ENCODE measurements at regions not wholly inside any gene's neighbourhood (a gene's known extent, or its start where the extent isn't known, plus 50 kb on each side); places are given as distances from the start of the nearest gene placed in this dataset.
A peak's percentile ranks its signal among the peaks of the same experiment; 100 is the strongest.

DNA sequence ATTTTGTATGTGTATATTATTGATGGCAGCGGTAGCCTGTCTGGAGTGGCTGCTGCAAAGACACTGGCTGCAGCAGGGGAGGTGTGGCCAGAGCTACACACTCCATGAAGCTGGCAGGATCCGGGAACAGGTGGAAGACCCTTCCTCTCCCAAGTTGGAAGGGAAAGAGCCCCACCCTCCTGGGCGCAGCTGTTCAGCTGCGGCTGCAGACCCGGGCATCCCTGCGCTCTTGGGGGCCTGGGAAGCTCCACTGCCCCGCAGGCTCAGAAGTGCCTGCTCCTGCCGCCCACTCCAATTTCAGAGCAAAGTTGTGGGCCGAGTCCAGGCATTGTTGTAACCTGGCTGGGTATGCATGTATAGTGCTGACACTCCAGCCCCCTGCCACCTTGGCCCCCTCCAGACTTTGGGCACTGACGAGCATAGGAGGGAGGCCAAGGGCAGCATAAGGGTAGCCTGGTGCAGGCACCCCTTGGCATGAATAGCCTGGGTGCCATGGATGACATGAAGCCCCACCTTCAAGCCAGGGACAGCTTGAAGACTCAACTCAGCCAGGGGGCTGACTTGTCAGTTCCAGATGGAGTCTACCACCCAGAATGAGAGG is 90.7 kb upstream of the TMEM168 start:
- no peak for DNase-seq

- no peak for DNase-seq
Measured at GRCh38 chr7:112877691-112878460, 87.7 kb upstream of the TMEM168 start.

- no peak for DNase-seq
Measured at GRCh38 chr7:112876877-112877276, 86.7 kb upstream of the TMEM168 start.

DNA sequence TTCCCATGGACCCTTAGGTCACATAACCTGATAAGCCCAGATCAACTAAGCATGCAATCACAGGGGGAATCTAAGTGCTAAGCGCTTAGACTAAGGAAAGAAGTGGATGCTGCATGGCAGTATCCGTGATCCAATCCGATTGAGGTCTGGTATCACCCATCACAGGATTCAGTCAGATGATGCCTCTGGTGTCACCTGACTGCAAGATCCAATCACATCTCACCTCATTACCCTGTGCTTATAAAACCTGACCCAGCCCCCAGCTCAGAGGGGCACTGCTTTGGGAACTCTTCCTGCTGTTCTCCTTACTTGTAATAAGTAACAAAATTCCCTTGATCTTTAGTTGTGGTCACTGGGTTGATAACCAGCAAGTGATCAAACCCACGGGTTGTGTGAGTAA is 84.7 kb upstream of the TMEM168 start:
- no peak for DNase-seq

DNA sequence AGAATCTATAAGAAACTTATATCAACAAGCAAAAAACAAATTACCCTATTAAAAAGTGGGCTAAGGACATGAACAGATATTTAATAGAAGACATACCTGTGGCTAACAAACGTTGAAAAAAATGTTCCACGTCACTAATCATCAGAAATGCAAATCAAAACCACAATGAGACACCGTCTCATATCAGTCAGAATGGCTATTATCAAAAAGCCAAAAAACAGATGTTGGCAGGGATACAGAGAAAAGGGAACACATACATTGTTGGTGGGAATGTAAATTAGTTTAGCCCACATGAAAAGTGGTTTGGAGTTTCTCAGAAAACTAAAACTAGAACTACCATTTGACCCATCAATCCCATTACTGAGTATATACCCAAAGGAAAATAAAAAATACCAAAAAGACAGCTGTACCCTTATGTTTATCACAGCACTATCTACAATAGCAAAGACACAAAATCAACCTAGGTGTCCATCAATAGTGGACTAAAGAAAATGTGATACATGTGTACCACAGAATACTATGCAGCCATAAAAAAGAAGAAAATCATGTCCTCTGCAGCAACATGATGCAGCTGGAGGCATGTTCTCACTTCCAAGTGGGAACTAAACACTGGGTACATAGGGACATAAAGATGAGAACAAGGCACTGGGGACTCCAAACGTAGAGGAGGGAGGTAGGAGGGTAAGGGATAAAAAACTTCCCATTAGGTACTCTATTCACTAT is 83.8 kb upstream of the TMEM168 start:
- DNase-seq = no peak

GRCh38 chr7:112869111-112869774 is 79.0 kb upstream of the TMEM168 start:
- peak; percentile 49 for DNase-seq

DNA sequence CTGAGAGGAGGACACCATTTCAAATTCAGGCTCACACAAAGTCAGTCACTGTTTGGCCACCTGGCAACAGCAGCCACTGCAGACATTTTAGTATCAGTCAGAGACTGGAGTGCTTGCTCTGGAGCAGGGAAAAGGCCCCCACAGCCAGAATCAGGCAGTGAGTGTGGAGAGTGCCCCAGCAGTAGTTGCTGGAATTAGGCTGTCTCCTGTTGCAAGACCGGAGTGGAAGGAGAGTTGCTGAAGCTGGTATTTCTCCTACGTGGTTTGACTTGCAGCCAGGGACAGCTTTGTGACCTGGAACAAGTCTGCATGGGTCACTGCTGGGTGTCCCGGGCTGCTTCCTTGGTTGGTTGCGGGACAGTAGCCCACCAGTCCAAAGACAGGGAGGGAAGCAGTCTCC is 78.4 kb upstream of the TMEM168 start:
- no peak for DNase-seq

DNA sequence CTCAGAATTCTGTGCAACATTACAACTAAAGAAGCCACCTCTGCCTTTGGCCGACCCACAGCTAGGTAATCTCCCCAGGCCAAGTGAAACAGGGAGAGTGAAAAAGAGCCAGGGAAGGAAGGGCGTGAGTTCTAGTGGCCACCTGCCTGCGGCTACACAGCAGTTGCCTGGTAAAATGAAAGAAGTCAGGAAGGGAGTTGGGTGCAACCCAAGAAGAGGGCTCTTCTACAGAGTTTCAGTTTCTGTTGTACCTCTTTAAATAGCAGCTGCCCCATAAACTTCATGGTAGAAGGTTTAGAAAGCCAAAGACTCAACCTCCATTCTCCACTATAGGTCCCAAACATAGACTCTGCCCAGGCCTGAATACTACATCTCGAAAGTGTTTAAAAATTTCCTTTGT is 76.2 kb upstream of the TMEM168 start:
- DNase-seq = no peak

- no peak for DNase-seq
Measured at GRCh38 chr7:112864380-112864779, 74.2 kb upstream of the TMEM168 start.

DNA sequence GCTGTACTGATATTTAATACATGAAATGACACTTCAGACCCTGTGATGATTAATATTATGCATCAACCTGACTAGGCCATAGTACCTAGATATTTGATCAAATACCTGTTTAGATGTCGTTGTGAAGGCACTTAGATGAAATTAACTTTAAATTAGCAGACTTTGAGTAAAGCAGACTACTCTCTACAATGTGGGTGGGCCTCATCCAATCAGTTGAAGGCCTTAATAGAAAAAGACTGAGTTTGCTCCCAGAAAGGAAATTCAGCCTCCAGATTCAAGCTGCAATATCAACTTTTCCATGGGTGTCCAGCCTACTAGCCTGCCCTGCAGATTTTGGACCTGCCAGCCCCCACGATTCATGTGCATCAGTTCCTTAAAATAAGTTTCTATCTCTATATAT is 68.6 kb upstream of the TMEM168 start:
- no peak for DNase-seq

DNA sequence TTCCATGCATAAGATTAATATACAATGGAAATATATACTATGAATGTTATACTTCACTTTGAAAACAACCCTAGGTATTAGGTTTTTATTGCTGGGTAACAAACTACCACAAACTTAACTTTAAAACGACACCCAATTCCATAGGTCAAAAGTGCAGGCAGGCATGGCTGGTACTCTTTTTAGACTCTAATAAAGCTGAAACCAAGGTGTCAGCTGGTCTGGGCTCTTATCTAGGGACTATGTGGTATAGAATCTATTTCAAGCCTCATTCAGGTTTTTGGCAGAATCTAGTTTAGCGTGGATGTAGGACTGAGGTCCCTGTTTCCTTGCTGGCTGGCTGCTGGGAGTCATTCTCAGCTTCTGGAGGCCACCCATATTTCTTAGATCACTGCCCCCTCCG is 65.0 kb upstream of the TMEM168 start:
- no peak for DNase-seq

GRCh38 chr7:112854169-112854568 is 64.0 kb upstream of the TMEM168 start:
- no peak for DNase-seq

GRCh38 chr7:112853422-112853821 is 63.2 kb upstream of the TMEM168 start:
- DNase-seq = no peak

DNA sequence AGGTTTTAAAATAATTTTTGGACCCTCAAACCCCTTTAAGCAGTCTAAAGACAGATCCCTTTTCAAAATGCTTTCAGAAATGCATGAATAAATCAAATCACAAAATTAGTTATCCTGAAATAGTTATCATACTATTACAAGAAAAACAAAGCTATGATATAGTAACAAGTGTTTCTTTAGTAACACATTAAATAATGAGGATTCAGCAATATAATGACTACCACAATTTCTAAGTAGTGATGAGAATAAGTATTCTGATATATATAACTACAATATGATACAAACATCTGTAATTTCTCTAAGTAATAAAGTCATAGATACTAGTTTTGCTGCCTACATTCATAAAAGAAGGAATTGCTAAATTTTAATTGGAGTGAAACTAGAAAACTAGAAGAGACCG is 53.0 kb upstream of the TMEM168 start:
- DNase-seq = no peak
